AG04450 (cell line): ENCODE measurements at regions not wholly inside any gene's neighbourhood (a gene's known extent, or its start where the extent isn't known, plus 50 kb on each side); places are given as distances from the start of the nearest gene placed in this dataset.

Experiments
- CTCF ChIA-PET: fragments of 300-600, 350-600 bp; formaldehyde crosslinking; extraction: SDS; loops from one replicate; lab custom pipeline; 2022; ENCODE audit warnings: antibody characterized with exemption, inconsistent platforms; lab: Charles Lee
- POLR2A ChIA-PET: fragments of 350-600 bp; formaldehyde crosslinking; extraction: SDS; loops from one replicate; lab custom pipeline; 2021; ENCODE audit warnings: antibody characterized with exemption, inconsistent platforms; lab: Yijun Ruan, JAX
- DNase-seq: peaks from one replicate; pipeline ENCODE4 v3.0.0-alpha.2; 2011; ENCODE audit warnings: low read depth, low spot score
- H3K27ac ChIP-seq: one replicate; pipeline ENCODE4 v1.5.1; 2012; ENCODE audit warnings: low read depth, low read length, control low read depth
- H3K27me3 ChIP-seq: one replicate; pipeline ENCODE4 v1.6.0; 2012; ENCODE audit warnings: low read length; ENCODE audit not compliant: control insufficient read depth, insufficient read depth
- H3K4me3 ChIP-seq: 2 replicates; pipeline ENCODE4 v1.5.1; 2011; ENCODE audit warnings: mild to moderate bottlenecking, low read depth, low read length, control low read depth
- H3K9me3 ChIP-seq: 2 replicates; pipeline ENCODE4 v1.5.1; 2012; ENCODE audit warnings: low read length; ENCODE audit not compliant: control insufficient read depth, insufficient read depth
- TF ChIP-seq, protein P1 (sequence below): IDR thresholded peaks from 2 replicates; pipeline ENCODE4 v1.5.1; 2011; ENCODE audit warnings: low read depth, low read length, control low read depth, inconsistent platforms

- H3K4me3 ChIP-seq, result no peak overlapping the region
- no peaks in the 10 kb centered on the region for H3K27me3 ChIP-seq
- H3K27ac ChIP-seq, result no peak overlapping the region
- TF ChIP-seq, protein P1, sequence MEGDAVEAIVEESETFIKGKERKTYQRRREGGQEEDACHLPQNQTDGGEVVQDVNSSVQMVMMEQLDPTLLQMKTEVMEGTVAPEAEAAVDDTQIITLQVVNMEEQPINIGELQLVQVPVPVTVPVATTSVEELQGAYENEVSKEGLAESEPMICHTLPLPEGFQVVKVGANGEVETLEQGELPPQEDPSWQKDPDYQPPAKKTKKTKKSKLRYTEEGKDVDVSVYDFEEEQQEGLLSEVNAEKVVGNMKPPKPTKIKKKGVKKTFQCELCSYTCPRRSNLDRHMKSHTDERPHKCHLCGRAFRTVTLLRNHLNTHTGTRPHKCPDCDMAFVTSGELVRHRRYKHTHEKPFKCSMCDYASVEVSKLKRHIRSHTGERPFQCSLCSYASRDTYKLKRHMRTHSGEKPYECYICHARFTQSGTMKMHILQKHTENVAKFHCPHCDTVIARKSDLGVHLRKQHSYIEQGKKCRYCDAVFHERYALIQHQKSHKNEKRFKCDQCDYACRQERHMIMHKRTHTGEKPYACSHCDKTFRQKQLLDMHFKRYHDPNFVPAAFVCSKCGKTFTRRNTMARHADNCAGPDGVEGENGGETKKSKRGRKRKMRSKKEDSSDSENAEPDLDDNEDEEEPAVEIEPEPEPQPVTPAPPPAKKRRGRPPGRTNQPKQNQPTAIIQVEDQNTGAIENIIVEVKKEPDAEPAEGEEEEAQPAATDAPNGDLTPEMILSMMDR, result no peak
- no peaks in the 10 kb centered on the region for H3K9me3 ChIP-seq
- DNase-seq, result no peak
- POLR2A ChIA-PET, result no interaction called here
- CTCF ChIA-PET, result interaction anchor here (0.8 kb wide), 1 partner anchor 16 kb away, joined by 3 read pairs; no protein-coding TSS in a partner anchor
These were observed 350.4 kb downstream of the HACE1 start for GRCh38 chr6:104509355-104509754.

DNA sequence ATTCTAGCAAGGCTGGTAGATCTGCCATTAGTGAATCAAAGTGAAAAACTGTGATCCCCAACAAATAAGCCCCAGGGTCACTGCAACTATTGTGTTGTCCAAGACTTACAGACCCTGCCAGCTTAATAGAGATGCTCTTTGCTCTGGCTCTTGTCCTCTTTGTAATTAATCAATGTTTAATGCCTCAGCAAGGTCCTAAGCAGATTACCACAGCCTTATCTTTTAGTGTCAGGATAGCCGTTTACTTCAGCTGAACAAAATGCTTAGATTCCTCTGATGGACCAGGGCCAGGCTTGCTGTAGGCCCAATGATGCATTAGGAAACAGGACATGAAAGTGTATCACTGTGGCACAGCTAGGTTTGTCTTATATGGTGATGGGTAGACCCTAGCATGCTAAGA, 353.3 kb downstream of the HACE1 start:
- DNase-seq, result no peak
- ChIA-PET POLR2A (no interaction called here), CTCF (no interaction called here)
- no peak overlapping the region for H3K4me3 ChIP-seq
- no peak overlapping the region for H3K27ac ChIP-seq
- no peaks in the 10 kb centered on the region for H3K9me3 ChIP-seq
- H3K27me3 ChIP-seq, result no peaks in the 10 kb centered on the region
- TF ChIP-seq, protein P1, result no peak

- ChIA-PET CTCF (interaction anchor here (0.5 to 1.6 kb wide), 2 partner anchors 20 to 43 kb away, joined by 3 to 8 read pairs; no protein-coding TSS in a partner anchor), POLR2A (no interaction called here)
- H3K9me3 ChIP-seq, result no peaks in the 10 kb centered on the region
- H3K4me3 ChIP-seq, result no peak overlapping the region
- no peaks in the 10 kb centered on the region for H3K27me3 ChIP-seq
- no peak overlapping the region for H3K27ac ChIP-seq
- TF ChIP-seq, protein P1, result no peak
- no peak for DNase-seq
These were observed 353.9 kb downstream of the HACE1 start for GRCh38 chr6:104505838-104506237.

DNA sequence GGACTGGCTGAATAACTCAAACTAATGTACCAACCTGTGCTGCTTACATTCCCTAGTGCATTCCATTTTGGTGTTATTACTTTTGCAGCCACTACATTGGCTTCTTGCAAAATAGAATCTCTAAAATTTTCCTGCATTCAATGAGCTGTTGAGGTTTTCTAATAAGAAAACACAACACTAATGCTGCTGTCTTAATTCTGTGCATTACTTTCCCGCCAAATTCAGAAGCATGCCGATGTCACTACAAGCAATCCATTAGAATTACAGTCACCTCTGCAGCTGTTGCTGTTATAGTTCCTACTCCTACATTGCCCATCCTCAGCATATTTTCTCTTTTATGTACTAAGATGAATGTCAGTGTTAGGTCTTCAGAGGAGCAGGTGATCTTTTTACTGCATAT, 359.5 kb downstream of the HACE1 start:
- H3K4me3 ChIP-seq, result no peak overlapping the region

GRCh38 chr6:104486035-104486434, 373.7 kb downstream of the HACE1 start:
- H3K27me3 ChIP-seq, result no peaks in the 10 kb centered on the region
- no peak overlapping the region for H3K27ac ChIP-seq
- TF ChIP-seq, protein P1, result no peak
- POLR2A ChIA-PET, result no interaction called here
- DNase-seq, result no peak
- no peaks in the 10 kb centered on the region for H3K9me3 ChIP-seq
- CTCF ChIA-PET, result no interaction called here
- H3K4me3 ChIP-seq, result no peak overlapping the region

More for the DNA sequence above, 359.5 kb downstream of the HACE1 start:
- ChIA-PET POLR2A (no interaction called here), CTCF (interaction anchor here (1.2 kb wide), 1 partner anchor 25 kb away, joined by 3 read pairs; no protein-coding TSS in a partner anchor)
- Histone ChIP-seq H3K27ac (no peak overlapping the region), H3K9me3 (no peaks in the 10 kb centered on the region), H3K27me3 (no peaks in the 10 kb centered on the region)
- TF ChIP-seq, protein P1, result no peak
- DNase-seq, result no peak
